Thoracic aorta (tissue), 2 donors: ENCODE measurements at regions not wholly inside any gene's neighbourhood (a gene's known extent, or its start where the extent isn't known, plus 50 kb on each side); places are given as distances from the start of the nearest gene placed in this dataset.
"Not testable (repeated sequence)": the region's sequence is repeated elsewhere in the genome, so short reads cannot be mapped to it uniquely, and the experiment has no call there.

Source experiments
- ATAC-seq: fragments of 150-250 bp; one replicate; pipeline ENCODE4 v1.8.0; 2017; ENCODE audit warnings: low read depth; ENCODE audit not compliant: insufficient number of reproducible peaks, low FRiP score
- DNase-seq: peaks from one replicate; pipeline ENCODE4 v3.0.0-alpha.2; 2020; ENCODE audit warnings: low spot score
- H3K27ac ChIP-seq, 2 donors: fragments of 200-600 bp; sonication (generic); 1 replicate in 1 of 2; 2 replicates in 1 of 2; pipeline ENCODE4 v1.5.1; 2016; ENCODE audit warnings: mild to moderate bottlenecking in 2 of 2, moderate library complexity in 2 of 2
- H3K27me3 ChIP-seq: fragments of 200-600 bp; sonication (generic); replicated peaks from 2 replicates; pipeline ENCODE4 v1.6.0; 2016; ENCODE audit warnings: mild to moderate bottlenecking; ENCODE audit not compliant: insufficient read depth
- H3K36me3 ChIP-seq: fragments of 200-600 bp; sonication (generic); one replicate; pipeline ENCODE4 v1.5.1; 2016
- H3K4me1 ChIP-seq, 2 donors: fragments of 200-600 bp; sonication (generic); 1 replicate in 1 of 2; 2 replicates in 1 of 2; pipeline versions ENCODE4 v1.5.1 to v1.6.0; 2016; ENCODE audit warnings: low read depth in 2 of 2, mild to moderate bottlenecking in 1 of 2; ENCODE audit not compliant: control insufficient read depth in 1 of 2
- H3K4me3 ChIP-seq: fragments of 200-600 bp; sonication (generic); 2 replicates; pipeline ENCODE4 v1.5.1; 2016; ENCODE audit warnings: mild to moderate bottlenecking
- H3K9me3 ChIP-seq: fragments of 200-600 bp; sonication (generic); 2 replicates; pipeline ENCODE4 v1.5.1; 2016
- CTCF ChIP-seq: fragments of 200-600 bp; sonication (generic); IDR thresholded peaks from one replicate; pipeline ENCODE4 v1.5.1; 2019; ENCODE audit warnings: antibody characterized with exemption

- no peak overlapping the region for H3K27ac ChIP-seq
- no peak overlapping the region for H3K4me3 ChIP-seq
- no peak for TF ChIP-seq CTCF
- DNase-seq (no peak), ATAC-seq (no peak)
- no peaks in the 10 kb centered on the region for H3K4me1 ChIP-seq
- no peaks in the 10 kb centered on the region for H3K36me3 ChIP-seq
- H3K27me3 ChIP-seq, result no peaks in the 10 kb centered on the region
- H3K9me3 ChIP-seq, result peaks cover 81% of the 10 kb centered on the region
Measured at GRCh38 chr9:40925149-40925548, 203.3 kb downstream of the FOXD4L6 start.

- H3K27ac ChIP-seq, H3K36me3 ChIP-seq, ATAC-seq, DNase-seq, H3K4me3 ChIP-seq, H3K27me3 ChIP-seq, H3K4me1 ChIP-seq: not testable (repeated sequence)
- H3K9me3 ChIP-seq, result peaks cover 76% of the 10 kb centered on the region
Measured at GRCh38 chr9:40916399-40916783, 212.1 kb downstream of the FOXD4L6 start.

GRCh38 chr9:40915660-40916398 is 212.7 kb downstream of the FOXD4L6 start:
- H3K36me3 ChIP-seq, DNase-seq, H3K27me3 ChIP-seq, ATAC-seq, H3K4me3 ChIP-seq, H3K27ac ChIP-seq, H3K4me1 ChIP-seq: not testable (repeated sequence)
- H3K9me3 ChIP-seq, result peaks cover 82% of the 10 kb centered on the region

GRCh38 chr9:40914772-40915659 is 213.5 kb downstream of the FOXD4L6 start:
- no peak for TF ChIP-seq CTCF
- DNase-seq, result no peak
- Histone ChIP-seq H3K36me3 (no peaks in the 10 kb centered on the region), H3K27me3 (no peaks in the 10 kb centered on the region), H3K27ac (no peak overlapping the region), H3K9me3 (peaks cover 87% of the 10 kb centered on the region), H3K4me3 (no peak overlapping the region), H3K4me1 (no peaks in the 10 kb centered on the region)
- ATAC-seq, result no peak

GRCh38 chr9:40913928-40914673 is 214.4 kb downstream of the FOXD4L6 start:
- H3K4me3 ChIP-seq, result no peak overlapping the region
- no peak for ATAC-seq
- TF ChIP-seq CTCF, result no peak
- H3K27me3 ChIP-seq, result no peaks in the 10 kb centered on the region
- peaks cover 87% of the 10 kb centered on the region for H3K9me3 ChIP-seq
- no peaks in the 10 kb centered on the region for H3K4me1 ChIP-seq
- no peak overlapping the region for H3K27ac ChIP-seq
- no peaks in the 10 kb centered on the region for H3K36me3 ChIP-seq
- no peak for DNase-seq
